Psoas muscle (tissue), 7 donors: ENCODE measurements at regions not wholly inside any gene's neighbourhood (a gene's known extent, or its start where the extent isn't known, plus 50 kb on each side); places are given as distances from the start of the nearest gene placed in this dataset.

Experiments used
- ATAC-seq, 4 donors: fragments of 200-7000 bp; cut with Tn5 transposase; one replicate each; pipeline ENCODE4 v1.9.1; 2020; ENCODE audit warnings: moderate library complexity in 3 of 4, mild to moderate bottlenecking in 2 of 4
- DNase-seq, 2 donors: peaks; one replicate each; pipeline ENCODE4 v3.0.0-alpha.2; 2020
- H3K27ac ChIP-seq: fragments of 200-600 bp; one replicate; pipeline ENCODE4 v1.8.0; 2022
- H3K27me3 ChIP-seq, 3 donors: fragments of 200-600 bp in 1 of 3; one replicate each; pipeline versions ENCODE4 v1.6.1 to v1.8.0; 2013 to 2022; ENCODE audit warnings: low read length in 2 of 3, mild to moderate bottlenecking in 2 of 3, moderate library complexity in 1 of 3; ENCODE audit not compliant: insufficient read depth in 3 of 3
- H3K36me3 ChIP-seq, 2 donors: fragments of 200-600 bp in 1 of 2; one replicate each; pipeline versions ENCODE4 v1.6.1 to v1.8.0; 2013 to 2022; ENCODE audit warnings: low read depth in 1 of 2, mild to moderate bottlenecking in 1 of 2, moderate library complexity in 1 of 2; ENCODE audit not compliant: insufficient read depth in 1 of 2
- H3K4me1 ChIP-seq: fragments of 200-600 bp; one replicate; pipeline ENCODE4 v1.8.0; 2022
- H3K4me3 ChIP-seq: fragments of 200-600 bp; one replicate; pipeline ENCODE4 v1.8.0; 2022; ENCODE audit warnings: mild to moderate bottlenecking
- H3K9me3 ChIP-seq: fragments of 200-600 bp; one replicate; pipeline ENCODE4 v1.8.0; 2022
- WGBS, 3 donors: extraction: QIAGEN DNeasy Blood & Tissue Kit; methylation state at CpG; one replicate each; pipeline versions ENCODE4 v1.1.6 to v1.1.7; 2013; 5-methylcytosine and 5-hydroxymethylcytosine counted together
- intact Hi-C, 2 donors: fragments of 100-400 bp; cut with DNase I; formaldehyde crosslinking; loops; one replicate each; pipeline versions ENCODE4 v1.11.0 to v1.14.2; 2022
- TF ChIP-seq, protein P1 (sequence below): fragments of 200-600 bp; IDR thresholded peaks from one replicate; pipeline ENCODE4 v1.8.0; 2022; ENCODE audit warnings: antibody characterized with exemption
- donor health status: healthy with polysubstance abuse.
- donor health status: DM: no; HTN: no; CAD: no; lungs with moderate emphysema.
- donor health status: Bipolar disorder and iron deficiency.
- donor health status: healthy.
- donor health status: DM: yes; HTN: yes; CAD: no.
- donor health status: DM: no; HTN: no; CAD: no.
- donor health status: DM: yes; HTN: yes; CAD: no.

GRCh38 chr6:163813979-163814493 is 399.5 kb downstream of the QKI start:
- H3K27me3 ChIP-seq: no peaks in the 10 kb centered on the region
- intact Hi-C loops: loop anchor here (2.0 to 10.0 kb wide), 4 partner anchors 131 to 389 kb away; no protein-coding TSS in a partner anchor
- peak overlapping the region; percentile 5 for H3K4me3 ChIP-seq
- WGBS, 3 donors: 46 to 56% (median 47%) methylated on average over 3 of the region's 3 CpGs
- TF ChIP-seq, protein P1, sequence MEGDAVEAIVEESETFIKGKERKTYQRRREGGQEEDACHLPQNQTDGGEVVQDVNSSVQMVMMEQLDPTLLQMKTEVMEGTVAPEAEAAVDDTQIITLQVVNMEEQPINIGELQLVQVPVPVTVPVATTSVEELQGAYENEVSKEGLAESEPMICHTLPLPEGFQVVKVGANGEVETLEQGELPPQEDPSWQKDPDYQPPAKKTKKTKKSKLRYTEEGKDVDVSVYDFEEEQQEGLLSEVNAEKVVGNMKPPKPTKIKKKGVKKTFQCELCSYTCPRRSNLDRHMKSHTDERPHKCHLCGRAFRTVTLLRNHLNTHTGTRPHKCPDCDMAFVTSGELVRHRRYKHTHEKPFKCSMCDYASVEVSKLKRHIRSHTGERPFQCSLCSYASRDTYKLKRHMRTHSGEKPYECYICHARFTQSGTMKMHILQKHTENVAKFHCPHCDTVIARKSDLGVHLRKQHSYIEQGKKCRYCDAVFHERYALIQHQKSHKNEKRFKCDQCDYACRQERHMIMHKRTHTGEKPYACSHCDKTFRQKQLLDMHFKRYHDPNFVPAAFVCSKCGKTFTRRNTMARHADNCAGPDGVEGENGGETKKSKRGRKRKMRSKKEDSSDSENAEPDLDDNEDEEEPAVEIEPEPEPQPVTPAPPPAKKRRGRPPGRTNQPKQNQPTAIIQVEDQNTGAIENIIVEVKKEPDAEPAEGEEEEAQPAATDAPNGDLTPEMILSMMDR: no peak
- H3K36me3 ChIP-seq: no peaks in the 10 kb centered on the region
- H3K4me1 ChIP-seq: peaks cover 31% of the 10 kb centered on the region
- H3K27ac ChIP-seq: peak overlapping the region; percentile 92
- ATAC-seq (peak; percentile 48 to 80 (median 75)), DNase-seq (no peak)
- H3K9me3 ChIP-seq: no peaks in the 10 kb centered on the region

GRCh38 chr6:163811317-163811716 is 396.8 kb downstream of the QKI start:
- Histone ChIP-seq H3K27ac (no peak overlapping the region), H3K36me3 (no peaks in the 10 kb centered on the region), H3K4me3 (no peak overlapping the region), H3K4me1 (peaks cover 31% of the 10 kb centered on the region), H3K27me3 (no peaks in the 10 kb centered on the region), H3K9me3 (no peaks in the 10 kb centered on the region)
- ATAC-seq (no peak), DNase-seq (no peak)
- WGBS, 3 donors: 28 to 33% (median 29%) methylated on average over 1 of the region's 1 CpG
- intact Hi-C loops: loop anchor here (10.0 kb wide), 3 partner anchors 133 to 387 kb away; no protein-coding TSS in a partner anchor
- TF ChIP-seq, protein P1: no peak

GRCh38 chr6:163809364-163809763 is 394.8 kb downstream of the QKI start:
- no peaks in the 10 kb centered on the region for H3K9me3 ChIP-seq
- H3K4me3 ChIP-seq: no peak overlapping the region
- no peak for DNase-seq
- no peak for ATAC-seq
- 96 to 98% (median 97%) methylated on average over 8 of the region's 8 CpGs for WGBS, 3 donors
- H3K36me3 ChIP-seq: no peaks in the 10 kb centered on the region
- H3K4me1 ChIP-seq: peaks cover 22% of the 10 kb centered on the region
- TF ChIP-seq, protein P1: no peak
- H3K27me3 ChIP-seq: no peaks in the 10 kb centered on the region
- H3K27ac ChIP-seq: no peak overlapping the region
- intact Hi-C loops: no loop called here

DNA sequence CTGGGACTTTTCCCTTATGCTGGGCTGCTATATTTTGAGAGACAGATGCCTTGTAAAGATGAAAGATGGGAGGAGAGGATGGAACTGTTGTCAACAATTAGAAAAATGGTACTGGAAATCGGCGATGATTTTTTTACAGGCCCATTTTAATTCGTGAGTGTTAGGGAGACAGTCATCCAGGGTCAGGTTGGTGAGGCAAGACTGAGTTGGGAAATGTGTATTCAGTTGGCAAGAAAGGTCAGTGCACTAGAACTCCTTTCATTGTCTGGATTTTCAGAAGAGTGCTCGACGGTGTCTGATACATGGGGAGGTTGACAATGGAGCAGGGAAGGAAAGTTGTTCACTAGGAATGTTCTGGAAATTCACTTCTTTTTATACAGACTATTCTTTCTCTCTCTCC is 394.4 kb downstream of the QKI start:
- TF ChIP-seq, protein P1: no peak
- H3K36me3 ChIP-seq: no peaks in the 10 kb centered on the region
- DNase-seq (no peak), ATAC-seq (peak in 3 of 4 donors; percentile 55 to 81 (median 77))
- intact Hi-C loops: no loop called here
- H3K4me3 ChIP-seq: no peak overlapping the region
- H3K9me3 ChIP-seq: no peaks in the 10 kb centered on the region
- no peak overlapping the region for H3K27ac ChIP-seq
- whole genome bisulfite sequencing, 3 donors: 86 to 95% (median 90%) methylated on average over 5 of the region's 5 CpGs
- H3K27me3 ChIP-seq: no peaks in the 10 kb centered on the region
- peaks cover 17% of the 10 kb centered on the region for H3K4me1 ChIP-seq

GRCh38 chr6:163808231-163808630 is 393.7 kb downstream of the QKI start:
- H3K27ac ChIP-seq: no peak overlapping the region
- no peak overlapping the region for H3K4me3 ChIP-seq
- TF ChIP-seq, protein P1: no peak
- H3K4me1 ChIP-seq: peaks cover 13% of the 10 kb centered on the region
- DNase-seq: no peak
- ATAC-seq: no peak
- no peaks in the 10 kb centered on the region for H3K36me3 ChIP-seq
- H3K27me3 ChIP-seq: no peaks in the 10 kb centered on the region
- H3K9me3 ChIP-seq: no peaks in the 10 kb centered on the region
- intact Hi-C loops: no loop called here
- WGBS, 3 donors: 93 to 97% (median 96%) methylated on average over 6 of the region's 6 CpGs
